ENCODE measurements at regions not wholly inside any gene's neighbourhood (a gene's known extent, or its start where the extent isn't known, plus 50 kb on each side); places are given as distances from the start of the nearest gene placed in this dataset.

DNA sequence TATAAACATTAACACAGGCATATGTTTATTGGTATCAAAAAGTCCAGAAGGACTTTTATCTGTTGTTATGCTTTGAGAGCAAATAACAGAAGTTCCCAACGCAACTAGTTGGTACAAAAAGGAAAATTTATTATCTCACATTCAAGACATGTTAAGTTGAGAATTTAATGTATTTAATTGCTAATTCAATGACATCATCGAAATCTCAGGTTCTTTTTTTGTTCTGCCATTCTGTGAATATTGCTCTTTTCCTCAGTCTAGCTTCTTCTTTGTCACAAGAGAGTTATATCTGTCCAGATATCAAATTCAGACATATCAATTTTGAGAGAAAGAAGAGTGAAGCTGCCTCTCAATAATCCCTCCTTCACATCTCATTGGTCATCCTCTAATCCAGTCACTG, 307.6 kb upstream of the PCSK5 start:
- TF ChIP-seq, protein P1, sequence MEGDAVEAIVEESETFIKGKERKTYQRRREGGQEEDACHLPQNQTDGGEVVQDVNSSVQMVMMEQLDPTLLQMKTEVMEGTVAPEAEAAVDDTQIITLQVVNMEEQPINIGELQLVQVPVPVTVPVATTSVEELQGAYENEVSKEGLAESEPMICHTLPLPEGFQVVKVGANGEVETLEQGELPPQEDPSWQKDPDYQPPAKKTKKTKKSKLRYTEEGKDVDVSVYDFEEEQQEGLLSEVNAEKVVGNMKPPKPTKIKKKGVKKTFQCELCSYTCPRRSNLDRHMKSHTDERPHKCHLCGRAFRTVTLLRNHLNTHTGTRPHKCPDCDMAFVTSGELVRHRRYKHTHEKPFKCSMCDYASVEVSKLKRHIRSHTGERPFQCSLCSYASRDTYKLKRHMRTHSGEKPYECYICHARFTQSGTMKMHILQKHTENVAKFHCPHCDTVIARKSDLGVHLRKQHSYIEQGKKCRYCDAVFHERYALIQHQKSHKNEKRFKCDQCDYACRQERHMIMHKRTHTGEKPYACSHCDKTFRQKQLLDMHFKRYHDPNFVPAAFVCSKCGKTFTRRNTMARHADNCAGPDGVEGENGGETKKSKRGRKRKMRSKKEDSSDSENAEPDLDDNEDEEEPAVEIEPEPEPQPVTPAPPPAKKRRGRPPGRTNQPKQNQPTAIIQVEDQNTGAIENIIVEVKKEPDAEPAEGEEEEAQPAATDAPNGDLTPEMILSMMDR (IDR thresholded peaks at IDR 0.05) = no peak
- TF ChIP-seq POLR2AphosphoS5 (IDR thresholded peaks at IDR 0.05; ENCODE audit: low read depth, low read length) (no peak), REST (IDR thresholded peaks at IDR 0.05; ENCODE audit: insufficient read depth in 1 of 2, low read depth in 2 of 2, low read length in 1 of 2) (no peak), TCF7L2 (IDR thresholded peaks at IDR 0.05; ENCODE audit: low read depth, low read length) (no peak), SIN3A (IDR thresholded peaks at IDR 0.05; ENCODE audit: borderline replicate concordance, insufficient read depth, low read depth, low read length) (no peak)
